ENCODE measurements at regions not wholly inside any gene's neighbourhood (a gene's known extent, or its start where the extent isn't known, plus 50 kb on each side); places are given as distances from the start of the nearest gene placed in this dataset.
"Not testable (repeated sequence)": the region's sequence is repeated elsewhere in the genome, so short reads cannot be mapped to it uniquely, and the experiment has no call there.

DNA sequence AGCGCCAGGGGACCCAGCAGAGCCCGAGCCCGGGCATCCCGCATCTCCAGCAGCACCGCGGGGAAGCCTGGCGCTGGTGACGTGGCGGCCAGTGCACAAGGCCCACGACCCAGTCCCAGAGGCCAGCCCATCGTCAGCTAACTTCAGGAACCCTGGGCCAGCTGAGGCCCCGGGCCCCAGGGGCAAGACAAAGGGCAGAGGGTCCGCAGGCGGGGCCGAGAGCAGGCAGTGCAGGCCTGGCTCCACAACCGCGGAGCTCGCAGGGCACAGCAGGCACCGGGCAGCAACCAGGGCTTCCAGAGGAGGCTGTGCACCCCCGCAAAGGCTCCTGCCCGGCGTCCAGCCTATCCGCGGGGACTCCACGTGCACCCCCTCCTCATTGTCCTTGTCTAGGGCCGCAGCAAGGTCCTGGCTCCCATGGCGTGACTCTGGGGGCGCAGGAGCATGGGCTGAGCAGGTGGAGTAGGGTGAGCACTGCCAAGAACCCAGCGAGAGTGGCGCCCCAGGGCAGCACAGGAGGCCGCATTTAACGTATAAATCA is 352.5 kb downstream of the KCNJ18 start:
- H3K27ac Mint-ChIP-seq; H3K36me3 ChIP-seq (ENCODE audit: control insufficient read depth in 2 of 3, insufficient read depth in 3 of 3, low read length in 3 of 3); H3K4me1 Mint-ChIP-seq; H3K27me3 ChIP-seq (ENCODE audit: control insufficient read depth in 2 of 2, insufficient read depth in 2 of 2, low read length in 2 of 2); ATAC-seq; intact Hi-C loops (cut with micrococcal nuclease); DNase-seq; H3K4me3 Mint-ChIP-seq; H3K27ac ChIP-seq (ENCODE audit: low read depth, low read length); POLR2A ChIA-PET; H3K9me3 ChIP-seq (ENCODE audit: control insufficient read depth in 2 of 3, low read length in 3 of 3); H3K4me3 ChIP-seq (ENCODE audit: low read length); H3K4me1 ChIP-seq (ENCODE audit: control insufficient read depth in 2 of 2, insufficient read depth in 2 of 2, low read length in 2 of 2); H3K9me3 Mint-ChIP-seq; H3K27me3 Mint-ChIP-seq; CTCF ChIA-PET; H3K36me3 Mint-ChIP-seq: not testable (repeated sequence)

DNA sequence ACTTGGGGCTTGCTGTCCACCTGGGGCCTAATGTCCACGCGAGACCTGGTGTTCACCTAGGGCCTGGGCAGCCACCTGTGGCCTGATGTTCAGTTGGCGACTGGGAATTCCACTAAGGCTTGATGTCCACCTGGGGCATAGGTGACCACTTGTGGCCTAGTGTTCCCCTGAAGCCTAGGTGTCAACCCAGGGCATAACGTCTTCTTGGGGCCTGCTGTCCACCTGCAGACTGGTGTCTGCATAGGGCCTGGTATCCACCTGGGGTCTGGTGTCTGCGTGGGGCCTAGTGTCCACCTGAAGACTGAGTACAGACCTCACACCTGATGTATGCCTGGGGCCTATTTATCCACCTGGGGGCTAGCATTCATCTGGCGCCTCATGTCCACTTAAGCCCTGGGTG is 355.2 kb downstream of the KCNJ18 start:
- H3K9me3 ChIP-seq (ENCODE audit: control insufficient read depth in 2 of 3, low read length in 3 of 3); intact Hi-C loops (cut with micrococcal nuclease); H3K4me1 Mint-ChIP-seq; H3K27ac Mint-ChIP-seq; POLR2A ChIA-PET; H3K27me3 Mint-ChIP-seq; H3K27me3 ChIP-seq (ENCODE audit: control insufficient read depth in 2 of 2, insufficient read depth in 2 of 2, low read length in 2 of 2); DNase-seq; ATAC-seq; H3K4me3 ChIP-seq (ENCODE audit: low read length); CTCF ChIA-PET; H3K4me1 ChIP-seq (ENCODE audit: control insufficient read depth in 2 of 2, insufficient read depth in 2 of 2, low read length in 2 of 2); H3K4me3 Mint-ChIP-seq; H3K36me3 Mint-ChIP-seq; H3K27ac ChIP-seq (ENCODE audit: low read depth, low read length); H3K36me3 ChIP-seq (ENCODE audit: control insufficient read depth in 2 of 3, insufficient read depth in 3 of 3, low read length in 3 of 3): not testable (repeated sequence)
- H3K9me3 Mint-ChIP-seq = peaks cover 0 to 15% (median 5%) of the 10 kb centered on the region in 11 donors

DNA sequence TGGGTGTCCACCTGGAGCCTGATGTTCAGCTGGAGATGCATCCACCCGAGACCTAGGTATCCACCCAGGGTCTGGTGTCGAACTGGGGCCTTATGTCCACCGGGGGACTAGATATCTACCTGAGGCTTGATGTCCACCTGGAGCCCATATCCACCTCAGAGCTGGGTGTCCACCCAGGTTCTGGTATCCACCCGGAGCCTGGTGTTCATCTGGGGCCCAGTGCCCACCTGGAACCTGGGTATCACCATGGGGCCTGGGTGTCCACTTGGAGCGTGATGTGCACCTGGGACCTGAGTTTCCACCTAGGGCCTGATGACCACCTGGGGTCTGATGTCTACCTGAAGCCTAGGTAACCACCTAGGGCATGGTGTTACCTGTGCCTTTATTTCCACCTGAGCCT is 355.9 kb downstream of the KCNJ18 start:
- H3K27ac Mint-ChIP-seq; H3K4me1 Mint-ChIP-seq; H3K27ac ChIP-seq (ENCODE audit: low read depth, low read length); POLR2A ChIA-PET; H3K4me3 ChIP-seq (ENCODE audit: low read length); H3K27me3 Mint-ChIP-seq; H3K27me3 ChIP-seq (ENCODE audit: control insufficient read depth in 2 of 2, insufficient read depth in 2 of 2, low read length in 2 of 2); H3K36me3 ChIP-seq (ENCODE audit: control insufficient read depth in 2 of 3, insufficient read depth in 3 of 3, low read length in 3 of 3); CTCF ChIA-PET; ATAC-seq; DNase-seq; H3K4me1 ChIP-seq (ENCODE audit: control insufficient read depth in 2 of 2, insufficient read depth in 2 of 2, low read length in 2 of 2); H3K9me3 ChIP-seq (ENCODE audit: control insufficient read depth in 2 of 3, low read length in 3 of 3); intact Hi-C loops (cut with micrococcal nuclease); H3K4me3 Mint-ChIP-seq; H3K36me3 Mint-ChIP-seq: not testable (repeated sequence)
- H3K9me3 Mint-ChIP-seq = peaks cover 0 to 15% (median 5%) of the 10 kb centered on the region in 11 donors

DNA sequence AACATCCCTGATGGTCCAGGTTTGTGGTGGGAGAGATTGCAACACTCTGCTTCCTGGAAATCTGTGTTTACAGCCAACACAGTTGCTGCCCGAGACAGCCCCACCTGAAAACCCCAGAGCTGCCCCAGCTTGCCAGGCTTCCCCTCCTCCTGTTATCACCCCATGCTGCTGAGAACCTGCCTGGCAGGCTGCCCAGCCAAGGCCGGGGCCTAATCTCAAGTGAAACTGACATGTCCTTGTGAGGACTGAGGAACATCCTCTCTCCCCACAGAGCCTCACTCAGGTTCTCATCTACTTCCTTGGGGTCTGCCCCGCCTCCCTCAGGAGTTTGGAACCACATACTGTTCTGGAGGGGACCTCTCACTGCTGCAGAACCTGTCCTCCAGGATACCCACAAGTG is 358.4 kb downstream of the KCNJ18 start:
- CTCF ChIA-PET; intact Hi-C loops (cut with micrococcal nuclease); H3K4me1 Mint-ChIP-seq; H3K27ac ChIP-seq (ENCODE audit: low read depth, low read length); H3K4me3 Mint-ChIP-seq; H3K27me3 Mint-ChIP-seq; H3K36me3 ChIP-seq (ENCODE audit: control insufficient read depth in 2 of 3, insufficient read depth in 3 of 3, low read length in 3 of 3); H3K27me3 ChIP-seq (ENCODE audit: control insufficient read depth in 2 of 2, insufficient read depth in 2 of 2, low read length in 2 of 2); POLR2A ChIA-PET; DNase-seq; H3K36me3 Mint-ChIP-seq; H3K27ac Mint-ChIP-seq; H3K9me3 ChIP-seq (ENCODE audit: control insufficient read depth in 2 of 3, low read length in 3 of 3); H3K4me3 ChIP-seq (ENCODE audit: low read length); ATAC-seq; H3K4me1 ChIP-seq (ENCODE audit: control insufficient read depth in 2 of 2, insufficient read depth in 2 of 2, low read length in 2 of 2): not testable (repeated sequence)
- peaks cover 0 to 11% (median 5%) of the 10 kb centered on the region in 11 donors for H3K9me3 Mint-ChIP-seq

DNA sequence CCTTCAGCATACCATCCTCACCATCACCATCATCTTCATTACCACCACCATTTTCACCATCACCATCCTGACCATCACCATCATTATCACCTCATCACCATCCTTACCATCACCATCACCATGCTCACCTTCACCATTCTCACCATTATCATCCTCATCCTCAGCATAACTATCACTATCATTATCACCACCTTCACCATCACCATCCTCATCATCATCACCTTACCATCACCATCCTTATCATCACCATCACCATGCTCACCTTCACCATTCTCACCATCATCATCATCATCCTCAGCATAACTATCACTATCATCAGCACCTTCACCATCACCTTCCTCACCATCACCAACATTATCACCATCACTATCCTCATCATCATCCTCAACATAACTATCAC is 360.4 kb downstream of the KCNJ18 start:
- H3K27me3 ChIP-seq (ENCODE audit: control insufficient read depth in 2 of 2, insufficient read depth in 2 of 2, low read length in 2 of 2); DNase-seq; H3K4me3 Mint-ChIP-seq; H3K4me3 ChIP-seq (ENCODE audit: low read length); H3K36me3 ChIP-seq (ENCODE audit: control insufficient read depth in 2 of 3, insufficient read depth in 3 of 3, low read length in 3 of 3); H3K27ac ChIP-seq (ENCODE audit: low read depth, low read length); H3K4me1 ChIP-seq (ENCODE audit: control insufficient read depth in 2 of 2, insufficient read depth in 2 of 2, low read length in 2 of 2); H3K36me3 Mint-ChIP-seq; ATAC-seq; H3K4me1 Mint-ChIP-seq; CTCF ChIA-PET; intact Hi-C loops (cut with micrococcal nuclease); H3K27ac Mint-ChIP-seq; POLR2A ChIA-PET; H3K9me3 ChIP-seq (ENCODE audit: control insufficient read depth in 2 of 3, low read length in 3 of 3); H3K27me3 Mint-ChIP-seq: not testable (repeated sequence)
- peaks cover 0 to 11% (median 5%) of the 10 kb centered on the region in 11 donors for H3K9me3 Mint-ChIP-seq

DNA sequence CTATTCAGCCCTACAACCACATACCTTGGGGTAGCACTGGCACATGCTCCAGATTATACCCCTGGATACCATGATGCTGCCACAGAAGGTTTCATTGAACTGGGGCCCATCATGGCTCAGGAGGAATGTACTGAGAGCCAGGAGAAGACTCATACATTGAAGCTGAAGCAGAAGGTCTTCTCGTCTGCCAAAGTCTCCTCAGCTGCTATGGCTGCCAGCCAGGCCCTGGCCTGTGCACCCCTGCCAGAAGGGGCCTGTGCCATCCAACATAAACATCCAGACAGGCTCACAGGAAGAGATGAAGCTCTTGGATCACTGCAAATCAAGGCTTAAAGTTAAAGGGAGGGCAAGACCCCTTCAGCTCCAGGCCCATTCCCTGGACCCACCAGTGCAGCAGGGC is 364.2 kb downstream of the KCNJ18 start:
- H3K27me3 Mint-ChIP-seq; H3K9me3 ChIP-seq (ENCODE audit: control insufficient read depth in 2 of 3, low read length in 3 of 3); H3K27ac ChIP-seq (ENCODE audit: low read depth, low read length); H3K4me3 Mint-ChIP-seq; H3K27me3 ChIP-seq (ENCODE audit: control insufficient read depth in 2 of 2, insufficient read depth in 2 of 2, low read length in 2 of 2); POLR2A ChIA-PET; intact Hi-C loops (cut with micrococcal nuclease); ATAC-seq; H3K4me1 Mint-ChIP-seq; H3K4me1 ChIP-seq (ENCODE audit: control insufficient read depth in 2 of 2, insufficient read depth in 2 of 2, low read length in 2 of 2); H3K4me3 ChIP-seq (ENCODE audit: low read length); H3K36me3 ChIP-seq (ENCODE audit: control insufficient read depth in 2 of 3, insufficient read depth in 3 of 3, low read length in 3 of 3); CTCF ChIA-PET; H3K27ac Mint-ChIP-seq; DNase-seq; H3K36me3 Mint-ChIP-seq: not testable (repeated sequence)
- H3K9me3 Mint-ChIP-seq = peaks cover 0 to 12% (median 3%) of the 10 kb centered on the region in 11 donors

DNA sequence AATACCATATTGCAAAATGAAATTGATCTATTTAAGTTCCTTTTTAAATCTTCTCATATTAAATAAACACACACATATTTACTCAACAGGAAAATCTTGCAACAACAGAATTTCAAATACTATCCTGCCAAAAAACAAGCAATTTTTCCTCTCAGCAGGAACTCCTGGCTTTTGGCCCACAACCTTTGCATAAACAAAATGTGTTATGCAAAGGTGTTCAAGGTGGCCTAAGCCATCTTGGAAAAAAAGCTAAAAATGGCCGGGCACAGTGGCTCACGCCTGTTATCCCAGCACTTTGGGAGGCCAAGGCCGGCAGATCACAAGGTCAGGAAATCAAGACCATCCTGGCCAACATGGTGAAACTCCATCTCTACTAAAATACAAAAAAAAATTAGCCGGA is 383.6 kb downstream of the KCNJ18 start:
- CTCF ChIA-PET; H3K4me1 Mint-ChIP-seq; H3K27ac ChIP-seq (ENCODE audit: low read depth, low read length); H3K4me3 ChIP-seq (ENCODE audit: low read length); H3K27ac Mint-ChIP-seq; ATAC-seq; H3K4me3 Mint-ChIP-seq; DNase-seq; H3K4me1 ChIP-seq (ENCODE audit: control insufficient read depth in 2 of 2, insufficient read depth in 2 of 2, low read length in 2 of 2); POLR2A ChIA-PET; intact Hi-C loops (cut with micrococcal nuclease); H3K9me3 ChIP-seq (ENCODE audit: control insufficient read depth in 2 of 3, low read length in 3 of 3); H3K36me3 Mint-ChIP-seq; H3K27me3 Mint-ChIP-seq; H3K36me3 ChIP-seq (ENCODE audit: control insufficient read depth in 2 of 3, insufficient read depth in 3 of 3, low read length in 3 of 3); H3K27me3 ChIP-seq (ENCODE audit: control insufficient read depth in 2 of 2, insufficient read depth in 2 of 2, low read length in 2 of 2): not testable (repeated sequence)
- H3K9me3 Mint-ChIP-seq = peaks cover 0 to 10% (median 4%) of the 10 kb centered on the region in 11 donors
